Ovary (tissue), 7 donors: ENCODE measurements at regions not wholly inside any gene's neighbourhood (a gene's known extent, or its start where the extent isn't known, plus 50 kb on each side); places are given as distances from the start of the nearest gene placed in this dataset.
A peak's percentile ranks its signal among the peaks of the same experiment; 100 is the strongest.

Experiments used
- DNase-seq, 5 donors: peaks; one replicate each; pipeline ENCODE4 v3.0.0-alpha.2; 2019 to 2020
- H3K27ac ChIP-seq, 2 donors: fragments of 200-600 bp; one replicate each; pipeline versions ENCODE4 v1.5.1 to v1.8.0; 2019 to 2022
- H3K27me3 ChIP-seq: fragments of 200-600 bp; one replicate; pipeline ENCODE4 v1.8.0; 2022
- H3K36me3 ChIP-seq: fragments of 200-600 bp; sonication (generic); one replicate; pipeline ENCODE4 v1.5.1; 2019
- H3K4me1 ChIP-seq: one replicate; pipeline ENCODE4 v1.8.1; 2013; ENCODE audit warnings: mild to moderate bottlenecking, moderate library complexity; ENCODE audit not compliant: insufficient read depth
- H3K4me3 ChIP-seq: fragments of 200-600 bp; sonication (generic); one replicate; pipeline ENCODE4 v1.5.1; 2017
- H3K9me3 ChIP-seq, 2 donors: fragments of 200-600 bp in 1 of 2; sonication (generic) in 1 of 2; one replicate each; pipeline versions ENCODE4 v1.5.1 to v1.8.1; 2013 to 2019; ENCODE audit warnings: mild to moderate bottlenecking in 1 of 2, moderate library complexity in 1 of 2
- EP300 ChIP-seq: sonication (generic); formaldehyde crosslinking; IDR thresholded peaks from one replicate; pipeline ENCODE4 v1.6.1; 2017; ENCODE audit warnings: antibody characterized with exemption
- POLR2A ChIP-seq: fragments of 450-650 bp; IDR thresholded peaks from one replicate; pipeline ENCODE4 v1.6.1; 2017; ENCODE audit warnings: antibody characterized with exemption, mild to moderate bottlenecking, moderate library complexity
- WGBS, 3 donors: extraction: QIAGEN DNeasy Blood & Tissue Kit in 1 of 3; methylation state at CpG; one replicate each; pipeline versions ENCODE4 v1.1.5 to v1.1.7; 2013 to 2017; 5-methylcytosine and 5-hydroxymethylcytosine counted together
- intact Hi-C, 4 donors: fragments of 100-400 bp; cut with DNase I; formaldehyde crosslinking; loops; one replicate each; pipeline versions ENCODE4 v1.11.0 to v1.15.1; 2022 to 2023
- TF ChIP-seq, protein P1 (sequence below), 3 donors: fragments of 450-650 bp in 2 of 3; fragments of 200-600 bp in 1 of 3; IDR thresholded peaks; one replicate each; pipeline versions ENCODE4 v1.5.1 to v1.8.0; 2016 to 2022; ENCODE audit warnings: antibody characterized with exemption in 3 of 3, mild to moderate bottlenecking in 1 of 3
- donor health status: DM: no; HTN: no; CAD: no; lungs with moderate emphysema.
- donor health status: DM: no; HTN: no; CAD: no.
- donor health status: Bipolar disorder and iron deficiency.
- donor health status: DM: no; HTN: no; CAD: no.
- donor health status: DM: yes; HTN: yes; CAD: no.

DNA sequence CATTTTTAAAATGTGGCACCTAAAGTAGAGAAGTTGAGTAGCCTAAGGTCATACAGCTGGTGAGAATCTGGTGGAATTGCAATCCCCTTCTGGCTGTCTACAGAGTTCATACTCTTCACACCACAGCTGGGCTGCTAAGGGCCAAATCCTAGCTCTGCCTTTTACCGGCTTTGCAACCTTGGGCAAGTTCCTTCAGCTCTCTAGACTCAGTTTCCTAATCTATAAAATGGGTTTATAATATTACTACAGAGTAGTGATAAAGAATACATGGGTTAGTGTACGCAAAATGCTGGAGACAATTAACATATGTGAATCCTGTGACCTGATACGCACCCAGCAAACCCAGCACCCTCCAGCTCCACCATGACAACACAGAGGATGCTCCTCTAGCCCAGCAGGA is 298.2 kb upstream of the MAF start:
- no peaks in the 10 kb centered on the region for H3K9me3 ChIP-seq
- H3K27me3 ChIP-seq, result no peaks in the 10 kb centered on the region
- WGBS, 3 donors, result 79 to 99% (median 98%) methylated on average over 3 of the region's 3 CpGs
- TF ChIP-seq, protein P1, sequence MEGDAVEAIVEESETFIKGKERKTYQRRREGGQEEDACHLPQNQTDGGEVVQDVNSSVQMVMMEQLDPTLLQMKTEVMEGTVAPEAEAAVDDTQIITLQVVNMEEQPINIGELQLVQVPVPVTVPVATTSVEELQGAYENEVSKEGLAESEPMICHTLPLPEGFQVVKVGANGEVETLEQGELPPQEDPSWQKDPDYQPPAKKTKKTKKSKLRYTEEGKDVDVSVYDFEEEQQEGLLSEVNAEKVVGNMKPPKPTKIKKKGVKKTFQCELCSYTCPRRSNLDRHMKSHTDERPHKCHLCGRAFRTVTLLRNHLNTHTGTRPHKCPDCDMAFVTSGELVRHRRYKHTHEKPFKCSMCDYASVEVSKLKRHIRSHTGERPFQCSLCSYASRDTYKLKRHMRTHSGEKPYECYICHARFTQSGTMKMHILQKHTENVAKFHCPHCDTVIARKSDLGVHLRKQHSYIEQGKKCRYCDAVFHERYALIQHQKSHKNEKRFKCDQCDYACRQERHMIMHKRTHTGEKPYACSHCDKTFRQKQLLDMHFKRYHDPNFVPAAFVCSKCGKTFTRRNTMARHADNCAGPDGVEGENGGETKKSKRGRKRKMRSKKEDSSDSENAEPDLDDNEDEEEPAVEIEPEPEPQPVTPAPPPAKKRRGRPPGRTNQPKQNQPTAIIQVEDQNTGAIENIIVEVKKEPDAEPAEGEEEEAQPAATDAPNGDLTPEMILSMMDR (IDR thresholded peaks at IDR 0.05), result no peak
- TF ChIP-seq POLR2A, result no peak
- no peak overlapping the region for H3K27ac ChIP-seq
- H3K4me3 ChIP-seq, result no peak overlapping the region
- peaks cover 9% of the 10 kb centered on the region for H3K4me1 ChIP-seq
- DNase-seq, result no peak
- no peaks in the 10 kb centered on the region for H3K36me3 ChIP-seq
- intact Hi-C loops, result no loop called here

GRCh38 chr16:79897453-79898146 is 297.1 kb upstream of the MAF start:
- Histone ChIP-seq H3K27me3 (no peaks in the 10 kb centered on the region), H3K27ac (no peak overlapping the region), H3K36me3 (no peaks in the 10 kb centered on the region), H3K4me3 (no peak overlapping the region), H3K9me3 (no peaks in the 10 kb centered on the region), H3K4me1 (peaks cover 4% of the 10 kb centered on the region)
- intact Hi-C loops, result no loop called here
- no peak for TF ChIP-seq EP300
- TF ChIP-seq POLR2A, result no peak
- WGBS, 3 donors, result 9 to 17% (median 13%) methylated on average over 8 of the region's 8 CpGs
- DNase-seq, result peak in 2 of 5 donors; percentile 44

GRCh38 chr16:79897104-79897452 is 296.5 kb upstream of the MAF start:
- Histone ChIP-seq H3K9me3 (no peaks in the 10 kb centered on the region), H3K27me3 (no peaks in the 10 kb centered on the region), H3K27ac (peak overlapping the region in 1 of 2 donors; percentile 11), H3K36me3 (no peaks in the 10 kb centered on the region), H3K4me3 (no peak overlapping the region), H3K4me1 (peaks cover 1% of the 10 kb centered on the region)
- TF ChIP-seq, protein P1 (IDR thresholded peaks at IDR 0.05), result no peak
- TF ChIP-seq EP300, result no peak
- TF ChIP-seq POLR2A, result no peak
- intact Hi-C loops, result no loop called here
- WGBS, 3 donors, result 46 to 60% (median 52%) methylated on average over 2 of the region's 2 CpGs
- DNase-seq, result no peak

DNA sequence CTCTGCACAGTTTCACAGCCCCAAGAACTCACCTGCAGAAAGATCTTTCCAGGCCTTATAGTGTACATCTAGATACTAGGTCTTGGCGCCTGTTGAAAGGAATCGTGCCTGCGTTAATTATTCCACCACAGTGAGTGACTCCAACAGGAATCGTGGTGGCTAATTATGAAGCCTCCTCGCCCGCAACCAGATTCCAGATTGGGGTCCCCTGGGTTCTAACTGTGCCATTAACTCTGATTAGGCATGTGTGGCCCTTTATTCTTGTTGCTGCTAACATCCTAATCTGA is 295.3 kb upstream of the MAF start:
- intact Hi-C loops, result no loop called here
- Histone ChIP-seq H3K4me1 (peaks cover 1% of the 10 kb centered on the region), H3K27ac (no peak overlapping the region), H3K9me3 (no peaks in the 10 kb centered on the region), H3K4me3 (no peak overlapping the region), H3K27me3 (no peaks in the 10 kb centered on the region), H3K36me3 (no peaks in the 10 kb centered on the region)
- no peak for DNase-seq
- TF ChIP-seq, protein P1 (IDR thresholded peaks at IDR 0.05), result no peak
- TF ChIP-seq EP300 (no peak), POLR2A (no peak)
- WGBS, 3 donors, result 94 to 98% (median 96%) methylated on average over 6 of the region's 6 CpGs

GRCh38 chr16:79895053-79895916 is 294.7 kb upstream of the MAF start:
- H3K36me3 ChIP-seq, result no peaks in the 10 kb centered on the region
- H3K4me3 ChIP-seq, result no peak overlapping the region
- TF ChIP-seq POLR2A (no peak), EP300 (no peak)
- TF ChIP-seq, protein P1 (IDR thresholded peaks at IDR 0.05), result no peak
- H3K9me3 ChIP-seq, result no peaks in the 10 kb centered on the region
- 92 to 97% (median 94%) methylated on average over 10 of the region's 10 CpGs for WGBS, 3 donors
- H3K4me1 ChIP-seq, result peaks cover 1% of the 10 kb centered on the region
- intact Hi-C loops, result no loop called here
- no peak overlapping the region for H3K27ac ChIP-seq
- H3K27me3 ChIP-seq, result no peaks in the 10 kb centered on the region
- no peak for DNase-seq
